Chondrocyte (in vitro differentiated cells): ENCODE measurements at regions not wholly inside any gene's neighbourhood (a gene's known extent, or its start where the extent isn't known, plus 50 kb on each side); places are given as distances from the start of the nearest gene placed in this dataset.

Experiments
- DNase-seq: peaks from one replicate; pipeline ENCODE4 v3.0.0; 2021; ENCODE audit warnings: mixed read lengths, low spot score
- H3K27ac Mint-ChIP-seq: one replicate; pipeline ENCODE4 v1.8.0; 2021; ENCODE audit warnings: mild to moderate bottlenecking, moderate library complexity, mixed read lengths; ENCODE audit not compliant: unreplicated experiment
- H3K27me3 Mint-ChIP-seq: 2 replicates; pipeline ENCODE4 v1.8.0; 2021; ENCODE audit warnings: low read depth, mixed read lengths
- H3K36me3 Mint-ChIP-seq: 2 replicates; pipeline ENCODE4 v1.8.0; 2021; ENCODE audit warnings: low read depth, mixed read lengths
- H3K4me1 Mint-ChIP-seq: 2 replicates; pipeline ENCODE4 v1.8.0; 2021; ENCODE audit warnings: low read depth, mild to moderate bottlenecking, mixed read lengths
- H3K4me3 Mint-ChIP-seq: one replicate; pipeline ENCODE4 v1.8.0; 2021; ENCODE audit warnings: mild to moderate bottlenecking, moderate library complexity, mixed read lengths; ENCODE audit not compliant: unreplicated experiment
- H3K9me3 Mint-ChIP-seq: 2 replicates; pipeline ENCODE4 v1.8.0; 2021; ENCODE audit warnings: low read depth, mixed read lengths
- TF ChIP-seq, protein P1 (sequence below): fragments of 200-600 bp; sonication (generic); IDR thresholded peaks from 2 replicates; pipeline ENCODE4 v1.5.0; 2021; ENCODE audit warnings: antibody characterized with exemption, mild to moderate bottlenecking, moderate library complexity

DNA sequence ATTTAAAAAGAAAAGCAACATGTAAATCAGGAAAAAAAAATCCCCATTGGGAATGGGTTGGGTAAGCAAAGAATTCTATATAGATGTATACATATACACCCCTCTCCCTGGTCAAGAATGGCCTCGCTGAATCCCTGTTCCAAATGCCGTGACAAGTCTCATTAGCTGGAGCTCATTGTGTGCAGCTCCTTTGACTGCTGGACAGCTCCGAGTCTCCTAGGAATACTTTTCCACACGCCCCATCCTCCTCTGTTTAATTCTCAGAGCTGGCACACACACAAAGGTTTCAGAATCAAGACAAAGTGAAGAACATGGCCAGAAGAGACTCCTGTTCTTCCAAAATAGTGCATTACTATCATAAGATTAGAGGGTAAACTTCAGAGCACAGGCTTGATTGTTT lies 130.9 kb upstream of the MKLN1 start:
- no peak overlapping the region for H3K4me3 Mint-ChIP-seq
- DNase-seq = no peak
- no peak overlapping the region for H3K27ac Mint-ChIP-seq
- H3K4me1 Mint-ChIP-seq = peaks cover 10% of the 10 kb centered on the region
- H3K36me3 Mint-ChIP-seq = peaks cover 1% of the 10 kb centered on the region
- H3K27me3 Mint-ChIP-seq = peaks cover 5% of the 10 kb centered on the region
- H3K9me3 Mint-ChIP-seq = no peaks in the 10 kb centered on the region
- TF ChIP-seq, protein P1, sequence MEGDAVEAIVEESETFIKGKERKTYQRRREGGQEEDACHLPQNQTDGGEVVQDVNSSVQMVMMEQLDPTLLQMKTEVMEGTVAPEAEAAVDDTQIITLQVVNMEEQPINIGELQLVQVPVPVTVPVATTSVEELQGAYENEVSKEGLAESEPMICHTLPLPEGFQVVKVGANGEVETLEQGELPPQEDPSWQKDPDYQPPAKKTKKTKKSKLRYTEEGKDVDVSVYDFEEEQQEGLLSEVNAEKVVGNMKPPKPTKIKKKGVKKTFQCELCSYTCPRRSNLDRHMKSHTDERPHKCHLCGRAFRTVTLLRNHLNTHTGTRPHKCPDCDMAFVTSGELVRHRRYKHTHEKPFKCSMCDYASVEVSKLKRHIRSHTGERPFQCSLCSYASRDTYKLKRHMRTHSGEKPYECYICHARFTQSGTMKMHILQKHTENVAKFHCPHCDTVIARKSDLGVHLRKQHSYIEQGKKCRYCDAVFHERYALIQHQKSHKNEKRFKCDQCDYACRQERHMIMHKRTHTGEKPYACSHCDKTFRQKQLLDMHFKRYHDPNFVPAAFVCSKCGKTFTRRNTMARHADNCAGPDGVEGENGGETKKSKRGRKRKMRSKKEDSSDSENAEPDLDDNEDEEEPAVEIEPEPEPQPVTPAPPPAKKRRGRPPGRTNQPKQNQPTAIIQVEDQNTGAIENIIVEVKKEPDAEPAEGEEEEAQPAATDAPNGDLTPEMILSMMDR = no peak

DNA sequence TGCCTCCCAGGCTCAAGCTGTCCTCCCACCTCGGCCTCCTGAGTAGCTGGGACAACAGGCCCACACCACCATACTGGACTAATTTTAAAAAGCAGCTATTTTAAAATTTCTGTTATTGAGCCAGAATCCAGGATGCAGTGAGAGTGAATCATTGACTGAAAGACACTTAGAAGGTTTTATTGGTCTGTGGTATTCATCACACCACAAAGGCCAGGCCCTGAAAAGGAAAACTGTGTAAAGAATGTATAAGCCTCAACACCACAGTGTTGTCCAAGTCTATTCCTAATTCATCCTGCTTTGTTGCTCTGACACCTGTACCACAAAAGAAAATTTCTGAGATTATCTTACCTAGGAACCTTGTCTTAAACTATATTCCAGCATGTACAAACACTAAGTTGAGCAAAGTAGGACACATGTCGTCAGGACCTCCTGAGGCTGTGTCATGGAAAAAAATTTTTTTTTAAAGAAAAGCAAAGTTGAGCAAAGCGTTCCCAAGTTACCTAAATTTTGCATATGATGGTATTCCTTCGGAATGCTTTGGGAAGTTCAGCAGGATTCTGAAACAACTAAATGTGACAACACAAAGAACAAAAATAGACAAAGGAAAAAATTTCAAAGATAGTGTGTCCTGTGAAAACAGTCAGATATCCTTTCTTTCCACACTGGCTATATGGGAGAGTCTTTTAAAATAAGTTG lies 129.6 kb upstream of the MKLN1 start:
- peaks cover 1% of the 10 kb centered on the region for H3K36me3 Mint-ChIP-seq

DNA sequence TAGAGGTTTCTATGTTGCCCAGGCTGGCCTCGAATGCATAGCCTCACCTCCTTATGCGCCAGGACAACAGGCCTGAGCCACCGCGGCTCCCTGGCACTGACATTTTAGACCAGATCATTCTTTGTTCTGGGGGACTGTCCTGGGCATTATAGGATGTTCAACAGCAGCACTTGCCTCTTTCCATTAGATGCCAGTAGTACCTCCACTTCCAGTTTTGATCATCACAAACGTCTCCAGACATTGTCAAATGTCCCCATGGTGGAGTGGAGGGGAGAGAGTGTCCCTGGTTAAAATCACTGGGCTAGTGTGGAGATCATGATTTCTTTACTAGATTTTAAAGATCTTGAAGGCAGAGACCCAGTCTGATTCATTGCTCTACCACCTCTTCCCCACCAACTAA lies 125.2 kb upstream of the MKLN1 start:
- TF ChIP-seq, protein P1 = no peak
- Mint-ChIP-seq H3K27me3 (peaks cover 6% of the 10 kb centered on the region), H3K4me1 (peaks cover 5% of the 10 kb centered on the region), H3K27ac (no peak overlapping the region), H3K9me3 (no peaks in the 10 kb centered on the region), H3K4me3 (no peak overlapping the region), H3K36me3 (no peaks in the 10 kb centered on the region)
- DNase-seq = no peak

More for the DNA sequence above, 129.6 kb upstream of the MKLN1 start:
- Mint-ChIP-seq H3K4me1 (peaks cover 10% of the 10 kb centered on the region), H3K27me3 (peaks cover 8% of the 10 kb centered on the region), H3K27ac (no peak overlapping the region), H3K4me3 (no peak overlapping the region), H3K9me3 (no peaks in the 10 kb centered on the region)
- no peak for DNase-seq
- TF ChIP-seq, protein P1 = no peak

DNA sequence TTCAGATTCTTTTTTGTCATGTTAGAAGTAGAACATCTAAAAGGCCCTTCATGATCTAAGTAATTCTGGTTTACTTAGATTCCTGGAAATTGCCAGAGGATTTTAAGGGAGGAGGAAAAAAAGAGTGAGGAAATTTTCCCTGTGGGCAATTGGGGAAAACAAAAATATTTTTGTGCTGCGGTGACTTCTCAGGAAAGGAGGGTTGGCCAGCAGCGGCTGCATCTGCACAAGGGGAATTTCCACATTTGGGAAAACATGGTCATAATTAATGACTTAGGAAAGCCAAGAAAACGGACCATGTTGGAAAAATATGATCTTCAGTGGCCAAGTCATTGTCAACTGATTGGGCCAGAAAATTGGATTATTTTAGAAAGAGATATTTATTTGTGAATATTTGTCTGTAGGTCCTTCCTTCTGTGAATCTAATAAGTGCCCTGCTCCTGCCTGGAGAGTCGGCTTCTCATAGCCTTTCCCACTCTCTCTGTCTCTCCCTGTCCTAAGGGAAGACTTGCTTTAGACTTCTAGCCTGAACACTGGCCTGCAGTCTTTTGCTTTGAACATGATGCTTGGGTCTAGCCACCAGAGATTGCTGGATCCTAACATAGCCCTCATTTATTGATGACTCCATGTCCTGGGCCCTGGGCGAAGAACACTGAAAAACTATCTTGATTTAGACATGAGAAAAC lies 124.2 kb upstream of the MKLN1 start:
- Mint-ChIP-seq H3K27me3 (peaks cover 6% of the 10 kb centered on the region), H3K4me1 (peaks cover under 1% of the 10 kb centered on the region), H3K4me3 (no peak overlapping the region), H3K9me3 (no peaks in the 10 kb centered on the region), H3K36me3 (no peaks in the 10 kb centered on the region), H3K27ac (no peak overlapping the region)
- no peak for DNase-seq
- TF ChIP-seq, protein P1 = no peak

DNA sequence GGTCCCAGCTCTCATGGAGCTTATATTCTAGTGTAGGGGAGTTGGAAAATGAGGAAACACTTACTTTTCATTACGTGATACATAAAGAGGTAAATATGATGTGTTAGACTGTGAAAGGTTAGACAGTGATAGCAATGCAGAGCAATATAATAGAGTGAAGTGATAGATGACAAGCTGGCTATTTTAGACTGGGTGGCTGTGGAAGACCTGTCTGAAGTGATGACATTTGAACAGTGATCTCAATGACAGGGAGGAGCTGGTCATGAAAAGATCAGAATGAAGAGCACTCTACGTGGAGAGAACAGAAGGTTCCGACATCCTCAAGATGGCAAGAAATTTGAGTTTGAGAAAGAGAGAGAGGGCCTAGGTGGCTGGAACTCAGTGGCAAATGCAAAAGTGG lies 118.9 kb upstream of the MKLN1 start:
- H3K27me3 Mint-ChIP-seq = peaks cover 10% of the 10 kb centered on the region
- no peak for DNase-seq
- no peaks in the 10 kb centered on the region for H3K9me3 Mint-ChIP-seq
- no peaks in the 10 kb centered on the region for H3K4me1 Mint-ChIP-seq
- H3K36me3 Mint-ChIP-seq = no peaks in the 10 kb centered on the region
- no peak overlapping the region for H3K27ac Mint-ChIP-seq
- TF ChIP-seq, protein P1 = no peak
- no peak overlapping the region for H3K4me3 Mint-ChIP-seq
